ENCODE measurements at regions not wholly inside any gene's neighbourhood (a gene's known extent, or its start where the extent isn't known, plus 50 kb on each side); places are given as distances from the start of the nearest gene placed in this dataset.

- TF ChIP-seq CHD2 (IDR thresholded peaks at IDR 0.05; ENCODE audit: low read length, partially characterized antibody) (no peak), RXRA (IDR thresholded peaks at IDR 0.05; ENCODE audit: borderline replicate concordance, low read depth) (no peak), GATA2 (CRISPR knock-in tag; IDR thresholded peaks at IDR 0.05) (no peak), CTCF (IDR thresholded peaks at IDR 0.05) (no peak), TEAD4 (IDR thresholded peaks at IDR 0.05; ENCODE audit: borderline replicate concordance, insufficient read depth) (no peak), USF2 (IDR thresholded peaks at IDR 0.05; ENCODE audit: borderline replicate concordance, low read depth, low read length) (no peak), REST (IDR thresholded peaks at IDR 0.05; ENCODE audit: low read depth, low read length) (no peak), POLR2AphosphoS5 (IDR thresholded peaks at IDR 0.05; ENCODE audit: low read depth, low read length) (no peak)
These were observed 705.9 kb downstream of the MCTP2 start for GRCh38 chr15:94937242-94937641.
